Esophagus mucosa (tissue), 1 donor: ENCODE measurements at regions not wholly inside any gene's neighbourhood (a gene's known extent, or its start where the extent isn't known, plus 50 kb on each side); places are given as distances from the start of the nearest gene placed in this dataset.
A peak's percentile ranks its signal among the peaks of the same experiment; 100 is the strongest.

Source experiments
- ATAC-seq: fragments of 200-7000 bp; cut with Tn5 transposase; one replicate; pipeline ENCODE4 v1.9.1; 2020
- donor health status: DM: yes; HTN: yes; CAD: no.

GRCh38 chr10:112871021-112871420 lies 79.0 kb upstream of the TCF7L2 start:
- ATAC-seq: no peak

GRCh38 chr10:112872728-112873127 lies 77.3 kb upstream of the TCF7L2 start:
- no peak for ATAC-seq

GRCh38 chr10:112873541-112873940 lies 76.5 kb upstream of the TCF7L2 start:
- no peak for ATAC-seq

GRCh38 chr10:112874982-112875381 lies 75.1 kb upstream of the TCF7L2 start:
- no peak for ATAC-seq

GRCh38 chr10:112875476-112876267 lies 74.4 kb upstream of the TCF7L2 start:
- ATAC-seq: peak; percentile 95

- no peak for ATAC-seq
Measured at GRCh38 chr10:112880633-112881530, 69.2 kb upstream of the TCF7L2 start.

- no peak for ATAC-seq
Measured at GRCh38 chr10:112883360-112884178, 66.5 kb upstream of the TCF7L2 start.

- ATAC-seq: no peak
Measured at GRCh38 chr10:112884179-112884504, 65.9 kb upstream of the TCF7L2 start.

- no peak for ATAC-seq
Measured at GRCh38 chr10:112886463-112886862, 63.6 kb upstream of the TCF7L2 start.

GRCh38 chr10:112887968-112888367 lies 62.1 kb upstream of the TCF7L2 start:
- ATAC-seq: no peak

GRCh38 chr10:112895292-112895691 lies 54.8 kb upstream of the TCF7L2 start:
- ATAC-seq: no peak

- no peak for ATAC-seq
Measured at GRCh38 chr10:112896273-112896672, 53.8 kb upstream of the TCF7L2 start.

GRCh38 chr10:112896722-112897121 lies 53.3 kb upstream of the TCF7L2 start:
- ATAC-seq: no peak

- ATAC-seq: peak; percentile 52
Measured at GRCh38 chr10:112898540-112899390, 51.3 kb upstream of the TCF7L2 start.

GRCh38 chr10:112899391-112900065 lies 50.5 kb upstream of the TCF7L2 start:
- ATAC-seq: no peak
